ENCODE measurements at regions not wholly inside any gene's neighbourhood (a gene's known extent, or its start where the extent isn't known, plus 50 kb on each side); places are given as distances from the start of the nearest gene placed in this dataset.
"Not testable (repeated sequence)": the region's sequence is repeated elsewhere in the genome, so short reads cannot be mapped to it uniquely, and the experiment has no call there.

DNA sequence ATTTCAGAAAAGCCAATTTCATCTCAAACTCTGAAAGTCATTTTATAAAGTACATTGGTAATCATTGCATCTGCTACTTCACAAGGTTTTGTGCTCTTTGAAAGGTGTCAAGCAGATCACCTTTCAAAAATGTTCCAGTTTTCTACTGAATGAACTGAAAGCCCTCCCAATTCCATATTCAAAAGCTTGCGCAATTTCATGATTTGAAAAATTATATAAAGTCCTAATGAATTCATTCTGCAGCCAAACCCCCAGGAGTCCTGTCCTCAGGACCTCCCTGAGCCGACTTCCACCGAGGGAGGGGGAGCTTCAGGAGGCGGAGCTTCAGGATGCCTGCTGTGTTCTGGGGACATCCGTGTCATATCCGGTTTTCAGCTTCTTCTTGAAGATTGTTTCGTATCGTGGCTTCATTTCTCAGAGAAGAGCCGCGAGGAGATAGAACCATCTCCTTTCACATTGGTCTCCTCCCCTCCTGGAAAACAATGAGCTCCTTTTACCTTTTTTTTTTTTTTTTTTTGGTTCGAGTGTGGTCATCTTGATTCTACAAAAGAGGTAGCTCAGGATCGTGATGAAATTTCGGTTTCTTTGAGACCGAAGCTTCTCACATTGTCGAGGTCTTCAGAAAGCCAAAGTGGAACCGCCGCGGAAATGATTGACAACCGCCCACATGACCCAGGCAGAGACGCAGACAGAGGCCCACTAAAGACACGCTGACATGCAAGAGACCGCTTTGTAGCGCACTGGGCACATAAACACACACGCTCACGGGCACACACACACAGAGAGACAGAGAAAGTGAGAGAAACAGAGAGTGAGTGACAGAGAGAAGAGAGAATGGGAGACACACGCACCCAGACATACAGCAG is 553.8 kb upstream of the ZNF337 start:
- intact Hi-C loops (cut with micrococcal nuclease); H3K79me2 ChIP-seq (ENCODE audit: control insufficient read depth, insufficient read depth, low read length); H3K27ac ChIP-seq (ENCODE audit: extremely low read depth, low read depth, low read length); CTCF ChIA-PET (ENCODE audit: low intra/inter-chr PET ratio); in situ Hi-C loops (cut with MboI); H3K36me3 ChIP-seq (ENCODE audit: control insufficient read depth, insufficient read depth, low read length); POLR2A ChIA-PET; H3K27me3 ChIP-seq (ENCODE audit: control insufficient read depth in 2 of 2, insufficient read depth in 2 of 2, low read length in 2 of 2); H3K4me3 ChIP-seq; H4K20me1 ChIP-seq (replicated peaks; ENCODE audit: control insufficient read depth, insufficient read depth, low read length); FAIRE-seq; H3K4me1 ChIP-seq (replicated peaks in 1 of 2; ENCODE audit: control insufficient read depth in 2 of 2, insufficient read depth in 2 of 2, low read length in 2 of 2); H3K9me3 ChIP-seq (replicated peaks; ENCODE audit: control insufficient read depth, insufficient read depth, low read depth, low read length); H3K9ac ChIP-seq (ENCODE audit: insufficient read depth in 1 of 2, low read depth in 2 of 2, low read length in 2 of 2); H3K9me1 ChIP-seq (ENCODE audit: control insufficient read depth, insufficient read depth, low read length); BruUV-seq (replicated peaks); TF ChIP-seq CEBPG (CRISPR knock-in tag; IDR thresholded peaks at IDR 0.05): not testable (repeated sequence)
- 3% methylated on average over 25 of the region's 26 CpGs for WGBS (ENCODE audit: insufficient coverage, low coverage, missing lambda C conversion rate)
- ATAC-seq (peak; percentile 72), DNase-seq (ENCODE audit: extremely low read depth in 1 of 4, low spot score in 3 of 4) (peak in 1 of 4 experiments; percentile 25)
- TF ChIP-seq, protein P1, sequence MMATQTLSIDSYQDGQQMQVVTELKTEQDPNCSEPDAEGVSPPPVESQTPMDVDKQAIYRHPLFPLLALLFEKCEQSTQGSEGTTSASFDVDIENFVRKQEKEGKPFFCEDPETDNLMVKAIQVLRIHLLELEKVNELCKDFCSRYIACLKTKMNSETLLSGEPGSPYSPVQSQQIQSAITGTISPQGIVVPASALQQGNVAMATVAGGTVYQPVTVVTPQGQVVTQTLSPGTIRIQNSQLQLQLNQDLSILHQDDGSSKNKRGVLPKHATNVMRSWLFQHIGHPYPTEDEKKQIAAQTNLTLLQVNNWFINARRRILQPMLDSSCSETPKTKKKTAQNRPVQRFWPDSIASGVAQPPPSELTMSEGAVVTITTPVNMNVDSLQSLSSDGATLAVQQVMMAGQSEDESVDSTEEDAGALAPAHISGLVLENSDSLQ (IDR thresholded peaks at IDR 0.05): peak; percentile 68
- TF ChIP-seq CEBPG (tag; conservative IDR thresholded peaks at IDR 0.05 in 1 of 2, IDR thresholded peaks at IDR 0.05 in 1 of 2) (0 out of 4 replicates have a peak, but pooled peaks of 1 of the 2 experiments have one; percentile 14), GABPA (tag; conservative IDR thresholded peaks at IDR 0.05; ENCODE audit: low read depth) (peak; percentile 55)
- Histone ChIP-seq H3K4me2 (ENCODE audit: insufficient read depth, low read length) (peak overlapping the region; percentile 49), H2AFZ (ENCODE audit: low read depth, low read length) (peak overlapping the region; percentile 48; the same call in 1 of the 2 replicates)
